ENCODE measurements at regions not wholly inside any gene's neighbourhood (a gene's known extent, or its start where the extent isn't known, plus 50 kb on each side); places are given as distances from the start of the nearest gene placed in this dataset.

DNA sequence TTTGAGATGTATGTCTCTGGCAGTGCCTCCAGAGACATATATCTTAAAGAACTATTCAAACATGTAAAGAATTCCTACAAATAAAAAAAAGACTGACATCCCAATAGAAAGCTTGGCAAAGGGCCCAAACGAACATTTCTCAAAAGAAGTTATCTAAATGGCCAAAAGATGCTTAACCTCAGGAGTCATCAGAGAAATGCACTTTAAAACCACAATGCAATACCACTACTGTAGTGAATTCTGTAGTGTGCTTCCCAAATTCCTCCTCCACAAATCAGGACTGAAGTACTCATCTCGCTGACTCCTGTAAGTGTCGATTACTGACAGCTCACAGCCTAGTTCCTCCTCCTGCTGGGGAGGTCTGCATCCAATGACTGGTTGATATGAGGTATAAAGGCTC, 129.0 kb upstream of the MAMLD1 start:
- TF ChIP-seq, protein P1, sequence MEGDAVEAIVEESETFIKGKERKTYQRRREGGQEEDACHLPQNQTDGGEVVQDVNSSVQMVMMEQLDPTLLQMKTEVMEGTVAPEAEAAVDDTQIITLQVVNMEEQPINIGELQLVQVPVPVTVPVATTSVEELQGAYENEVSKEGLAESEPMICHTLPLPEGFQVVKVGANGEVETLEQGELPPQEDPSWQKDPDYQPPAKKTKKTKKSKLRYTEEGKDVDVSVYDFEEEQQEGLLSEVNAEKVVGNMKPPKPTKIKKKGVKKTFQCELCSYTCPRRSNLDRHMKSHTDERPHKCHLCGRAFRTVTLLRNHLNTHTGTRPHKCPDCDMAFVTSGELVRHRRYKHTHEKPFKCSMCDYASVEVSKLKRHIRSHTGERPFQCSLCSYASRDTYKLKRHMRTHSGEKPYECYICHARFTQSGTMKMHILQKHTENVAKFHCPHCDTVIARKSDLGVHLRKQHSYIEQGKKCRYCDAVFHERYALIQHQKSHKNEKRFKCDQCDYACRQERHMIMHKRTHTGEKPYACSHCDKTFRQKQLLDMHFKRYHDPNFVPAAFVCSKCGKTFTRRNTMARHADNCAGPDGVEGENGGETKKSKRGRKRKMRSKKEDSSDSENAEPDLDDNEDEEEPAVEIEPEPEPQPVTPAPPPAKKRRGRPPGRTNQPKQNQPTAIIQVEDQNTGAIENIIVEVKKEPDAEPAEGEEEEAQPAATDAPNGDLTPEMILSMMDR (IDR thresholded peaks at IDR 0.05 in 4 of 5, conservative IDR thresholded peaks at IDR 0.05 in 1 of 5): no peak
- no peak for TF ChIP-seq POLR2A (IDR thresholded peaks at IDR 0.05)

Measured in gastrocnemius medialis (tissue), 4 donors.